ENCODE measurements at regions not wholly inside any gene's neighbourhood (a gene's known extent, or its start where the extent isn't known, plus 50 kb on each side); places are given as distances from the start of the nearest gene placed in this dataset.

GRCh38 chr7:124457841-124458240, 307.8 kb downstream of the GPR37 start:
- intact Hi-C loops (cut with DNase I), result no loop called here
- Histone ChIP-seq H3K36me3 (no peaks in the 10 kb centered on the region), H3K4me3 (no peak overlapping the region), H3K9me3 (no peaks in the 10 kb centered on the region), H3K27me3 (no peaks in the 10 kb centered on the region), H3K4me1 (peaks cover 0 to 10% (median 3%) of the 10 kb centered on the region in 4 donors), H3K27ac (no peak overlapping the region)
- no peak for DNase-seq
- 90 to 93% methylated on average over 3 of the region's 3 CpGs for WGBS, 2 donors
- TF ChIP-seq POLR2AphosphoS5 (IDR thresholded peaks at IDR 0.05) (no peak), CTCF (IDR thresholded peaks at IDR 0.05) (no peak), EP300 (IDR thresholded peaks at IDR 0.05) (no peak), POLR2A (IDR thresholded peaks at IDR 0.05) (no peak)

GRCh38 chr7:124456286-124456685, 309.3 kb downstream of the GPR37 start:
- Histone ChIP-seq H3K36me3 (no peaks in the 10 kb centered on the region), H3K4me1 (peaks cover 0 to 10% (median 3%) of the 10 kb centered on the region in 4 donors), H3K9me3 (no peaks in the 10 kb centered on the region), H3K27ac (no peak overlapping the region), H3K27me3 (no peaks in the 10 kb centered on the region), H3K4me3 (no peak overlapping the region)
- 90 to 94% methylated on average over 3 of the region's 3 CpGs for WGBS, 2 donors
- intact Hi-C loops (cut with DNase I), result no loop called here
- no peak for TF ChIP-seq EP300 (IDR thresholded peaks at IDR 0.05)
- TF ChIP-seq POLR2A (IDR thresholded peaks at IDR 0.05), result no peak
- TF ChIP-seq POLR2AphosphoS5 (IDR thresholded peaks at IDR 0.05), result no peak
- TF ChIP-seq CTCF (IDR thresholded peaks at IDR 0.05), result no peak
- DNase-seq, result no peak

- Histone ChIP-seq H3K4me3 (no peak overlapping the region), H3K27ac (no peak overlapping the region), H3K4me1 (no peaks in the 10 kb centered on the region), H3K27me3 (no peaks in the 10 kb centered on the region), H3K36me3 (no peaks in the 10 kb centered on the region), H3K9me3 (no peaks in the 10 kb centered on the region)
- DNase-seq, result no peak
- WGBS, 2 donors, result 10 to 57% methylated on average over 4 of the region's 4 CpGs
- TF ChIP-seq EP300 (IDR thresholded peaks at IDR 0.05) (no peak), CTCF (IDR thresholded peaks at IDR 0.05) (no peak), POLR2AphosphoS5 (IDR thresholded peaks at IDR 0.05) (no peak), POLR2A (IDR thresholded peaks at IDR 0.05) (no peak)
- intact Hi-C loops (cut with DNase I), result no loop called here
These were observed 313.4 kb downstream of the GPR37 start for GRCh38 chr7:124452186-124452585.

GRCh38 chr7:124449896-124450295, 315.7 kb downstream of the GPR37 start:
- WGBS, 2 donors, result 90 to 92% methylated on average over 1 of the region's 1 CpG
- H3K36me3 ChIP-seq, result no peaks in the 10 kb centered on the region
- H3K9me3 ChIP-seq, result no peaks in the 10 kb centered on the region
- H3K27me3 ChIP-seq, result no peaks in the 10 kb centered on the region
- DNase-seq, result no peak
- no peaks in the 10 kb centered on the region for H3K4me1 ChIP-seq
- no peak overlapping the region for H3K27ac ChIP-seq
- intact Hi-C loops (cut with DNase I), result no loop called here
- TF ChIP-seq EP300 (IDR thresholded peaks at IDR 0.05) (no peak), CTCF (IDR thresholded peaks at IDR 0.05) (no peak), POLR2A (IDR thresholded peaks at IDR 0.05) (no peak), POLR2AphosphoS5 (IDR thresholded peaks at IDR 0.05) (no peak)
- H3K4me3 ChIP-seq, result no peak overlapping the region

GRCh38 chr7:124444696-124445480, 320.7 kb downstream of the GPR37 start:
- TF ChIP-seq EP300 (IDR thresholded peaks at IDR 0.05), result no peak
- TF ChIP-seq CTCF (IDR thresholded peaks at IDR 0.05), result no peak
- no peak for TF ChIP-seq POLR2AphosphoS5 (IDR thresholded peaks at IDR 0.05)
- no peak for TF ChIP-seq POLR2A (IDR thresholded peaks at IDR 0.05)
- no peak for DNase-seq
- H3K27ac ChIP-seq, result no peak overlapping the region
- no peaks in the 10 kb centered on the region for H3K9me3 ChIP-seq
- H3K4me1 ChIP-seq, result no peaks in the 10 kb centered on the region
- H3K27me3 ChIP-seq, result no peaks in the 10 kb centered on the region
- intact Hi-C loops (cut with DNase I), result no loop called here
- H3K36me3 ChIP-seq, result no peaks in the 10 kb centered on the region
- H3K4me3 ChIP-seq, result no peak overlapping the region
- 54 to 62% methylated on average over 2 of the region's 2 CpGs for WGBS, 2 donors

All from sigmoid colon (tissue), 6 donors.